ENCODE measurements at regions not wholly inside any gene's neighbourhood (a gene's known extent, or its start where the extent isn't known, plus 50 kb on each side); places are given as distances from the start of the nearest gene placed in this dataset.
"Not testable (repeated sequence)": the region's sequence is repeated elsewhere in the genome, so short reads cannot be mapped to it uniquely, and the experiment has no call there.

GRCh38 chr16:5151409-5151808 lies 53.8 kb upstream of the EEF2KMT start:
- not testable (repeated sequence) for H3K9me3 Mint-ChIP-seq; H3K4me3 Mint-ChIP-seq; H3K27me3 Mint-ChIP-seq (ENCODE audit: low read depth); H3K4me1 Mint-ChIP-seq (ENCODE audit: low read depth); H3K36me3 Mint-ChIP-seq (ENCODE audit: low read depth); DNase-seq (ENCODE audit: low spot score); H3K27ac Mint-ChIP-seq

Data from T-helper 2 cell treated with Interferon-gamma antibody and Interleukin-4, amounts not matched to agents 5 μg/mL and 100 μg/mL, for 36 hours (primary cell).